ENCODE measurements at regions not wholly inside any gene's neighbourhood (a gene's known extent, or its start where the extent isn't known, plus 50 kb on each side); places are given as distances from the start of the nearest gene placed in this dataset.

GRCh38 chr17:52227926-52228325 is 69.4 kb upstream of the CA10 start:
- intact Hi-C loops (cut with DNase I): no loop called here
- Histone ChIP-seq H3K27me3 (ENCODE audit: control insufficient read depth, insufficient read depth, low read length) (no peaks in the 10 kb centered on the region), H3K9me3 (ENCODE audit: control insufficient read depth in 2 of 3, insufficient read depth in 1 of 3, low read length in 3 of 3) (no peaks in the 10 kb centered on the region), H3K9ac (ENCODE audit: low read length in 3 of 3) (no peak overlapping the region), H3K27ac (ENCODE audit: low read depth in 2 of 2, low read length in 2 of 2) (no peak overlapping the region), H3K4me3 (ENCODE audit: low read length in 3 of 3) (no peak overlapping the region), H3K36me3 (ENCODE audit: control insufficient read depth in 2 of 3, insufficient read depth in 3 of 3, low read length in 3 of 3) (no peaks in the 10 kb centered on the region), H3K4me1 (ENCODE audit: control insufficient read depth in 2 of 3, insufficient read depth in 2 of 3, low read depth in 1 of 3, low read length in 3 of 3) (no peaks in the 10 kb centered on the region)
- FAIRE-seq: no peak
- no peak for DNase-seq
- TF ChIP-seq, protein P1, sequence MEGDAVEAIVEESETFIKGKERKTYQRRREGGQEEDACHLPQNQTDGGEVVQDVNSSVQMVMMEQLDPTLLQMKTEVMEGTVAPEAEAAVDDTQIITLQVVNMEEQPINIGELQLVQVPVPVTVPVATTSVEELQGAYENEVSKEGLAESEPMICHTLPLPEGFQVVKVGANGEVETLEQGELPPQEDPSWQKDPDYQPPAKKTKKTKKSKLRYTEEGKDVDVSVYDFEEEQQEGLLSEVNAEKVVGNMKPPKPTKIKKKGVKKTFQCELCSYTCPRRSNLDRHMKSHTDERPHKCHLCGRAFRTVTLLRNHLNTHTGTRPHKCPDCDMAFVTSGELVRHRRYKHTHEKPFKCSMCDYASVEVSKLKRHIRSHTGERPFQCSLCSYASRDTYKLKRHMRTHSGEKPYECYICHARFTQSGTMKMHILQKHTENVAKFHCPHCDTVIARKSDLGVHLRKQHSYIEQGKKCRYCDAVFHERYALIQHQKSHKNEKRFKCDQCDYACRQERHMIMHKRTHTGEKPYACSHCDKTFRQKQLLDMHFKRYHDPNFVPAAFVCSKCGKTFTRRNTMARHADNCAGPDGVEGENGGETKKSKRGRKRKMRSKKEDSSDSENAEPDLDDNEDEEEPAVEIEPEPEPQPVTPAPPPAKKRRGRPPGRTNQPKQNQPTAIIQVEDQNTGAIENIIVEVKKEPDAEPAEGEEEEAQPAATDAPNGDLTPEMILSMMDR (IDR thresholded peaks at IDR 0.05; ENCODE audit: borderline replicate concordance, extremely low read depth, insufficient read depth): no peak

GRCh38 chr17:52213451-52213850 is 54.9 kb upstream of the CA10 start:
- FAIRE-seq (no peak), DNase-seq (no peak)
- no peaks in the 10 kb centered on the region for H3K36me3 ChIP-seq (ENCODE audit: control insufficient read depth in 2 of 3, insufficient read depth in 3 of 3, low read length in 3 of 3)
- intact Hi-C loops (cut with DNase I): no loop called here
- no peak overlapping the region for H3K27ac ChIP-seq (ENCODE audit: low read depth in 2 of 2, low read length in 2 of 2)
- H3K9ac ChIP-seq (ENCODE audit: low read length in 3 of 3): no peak overlapping the region
- no peaks in the 10 kb centered on the region for H3K4me1 ChIP-seq (ENCODE audit: control insufficient read depth in 2 of 3, insufficient read depth in 2 of 3, low read depth in 1 of 3, low read length in 3 of 3)
- H3K9me3 ChIP-seq (ENCODE audit: control insufficient read depth in 2 of 3, insufficient read depth in 1 of 3, low read length in 3 of 3): no peaks in the 10 kb centered on the region
- no peak overlapping the region for H3K4me3 ChIP-seq (ENCODE audit: low read length in 3 of 3)
- TF ChIP-seq, protein P1 (IDR thresholded peaks at IDR 0.05; ENCODE audit: borderline replicate concordance, extremely low read depth, insufficient read depth): no peak
- H3K27me3 ChIP-seq (ENCODE audit: control insufficient read depth, insufficient read depth, low read length): no peaks in the 10 kb centered on the region

DNA sequence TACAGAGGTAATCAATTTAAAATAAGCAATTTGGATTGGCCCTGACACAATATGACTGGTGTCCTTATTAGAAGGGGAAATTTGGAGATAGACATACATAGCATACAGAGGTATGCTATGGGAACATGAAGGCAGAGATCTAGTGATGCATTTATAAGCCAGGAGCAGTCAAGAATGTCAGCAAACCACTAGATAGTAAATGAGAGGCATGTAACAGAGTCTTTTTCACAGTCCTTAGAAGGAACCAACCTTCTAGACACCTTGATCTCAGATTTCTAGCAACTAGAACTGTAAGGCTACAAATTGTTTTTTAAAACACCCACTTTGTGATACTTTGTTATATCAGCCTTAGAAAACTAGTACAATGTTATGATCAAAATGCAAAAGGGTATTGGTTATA is 54.3 kb upstream of the CA10 start:
- no peak overlapping the region for H3K9ac ChIP-seq (ENCODE audit: low read length in 3 of 3)
- intact Hi-C loops (cut with DNase I): no loop called here
- FAIRE-seq: no peak
- H3K27me3 ChIP-seq (ENCODE audit: control insufficient read depth, insufficient read depth, low read length): no peaks in the 10 kb centered on the region
- no peak for DNase-seq
- TF ChIP-seq, protein P1 (IDR thresholded peaks at IDR 0.05; ENCODE audit: borderline replicate concordance, extremely low read depth, insufficient read depth): no peak
- no peak overlapping the region for H3K27ac ChIP-seq (ENCODE audit: low read depth in 2 of 2, low read length in 2 of 2)
- no peaks in the 10 kb centered on the region for H3K4me1 ChIP-seq (ENCODE audit: control insufficient read depth in 2 of 3, insufficient read depth in 2 of 3, low read depth in 1 of 3, low read length in 3 of 3)
- H3K4me3 ChIP-seq (ENCODE audit: low read length in 3 of 3): no peak overlapping the region
- H3K9me3 ChIP-seq (ENCODE audit: control insufficient read depth in 2 of 3, insufficient read depth in 1 of 3, low read length in 3 of 3): no peaks in the 10 kb centered on the region
- H3K36me3 ChIP-seq (ENCODE audit: control insufficient read depth in 2 of 3, insufficient read depth in 3 of 3, low read length in 3 of 3): no peaks in the 10 kb centered on the region

DNA sequence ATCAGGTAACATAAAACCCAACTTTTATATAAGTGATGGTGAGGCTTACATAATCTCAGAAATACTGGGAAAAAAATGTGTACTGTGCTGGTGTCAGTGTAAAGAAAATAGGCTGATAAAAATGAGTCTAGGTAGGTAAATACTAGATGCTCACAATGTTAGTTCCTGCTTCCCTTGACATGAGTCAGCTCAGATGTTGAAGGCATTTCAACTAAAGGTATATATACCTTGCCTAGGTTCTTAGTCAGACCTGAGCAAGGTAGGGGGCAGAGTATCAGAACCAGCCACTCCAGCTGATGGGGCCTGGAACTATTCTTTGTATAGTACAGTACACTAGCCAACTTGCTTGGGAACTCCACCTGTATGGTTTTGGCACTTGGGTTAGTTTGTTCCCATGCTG is 51.0 kb upstream of the CA10 start:
- FAIRE-seq (no peak), DNase-seq (no peak)
- H3K4me1 ChIP-seq (ENCODE audit: control insufficient read depth in 2 of 3, insufficient read depth in 2 of 3, low read depth in 1 of 3, low read length in 3 of 3): no peaks in the 10 kb centered on the region
- H3K9me3 ChIP-seq (ENCODE audit: control insufficient read depth in 2 of 3, insufficient read depth in 1 of 3, low read length in 3 of 3): no peaks in the 10 kb centered on the region
- TF ChIP-seq, protein P1 (IDR thresholded peaks at IDR 0.05; ENCODE audit: borderline replicate concordance, extremely low read depth, insufficient read depth): no peak
- H3K36me3 ChIP-seq (ENCODE audit: control insufficient read depth in 2 of 3, insufficient read depth in 3 of 3, low read length in 3 of 3): no peaks in the 10 kb centered on the region
- H3K27me3 ChIP-seq (ENCODE audit: control insufficient read depth, insufficient read depth, low read length): no peaks in the 10 kb centered on the region
- H3K4me3 ChIP-seq (ENCODE audit: low read length in 3 of 3): no peak overlapping the region
- no peak overlapping the region for H3K27ac ChIP-seq (ENCODE audit: low read depth in 2 of 2, low read length in 2 of 2)
- intact Hi-C loops (cut with DNase I): no loop called here
- H3K9ac ChIP-seq (ENCODE audit: low read length in 3 of 3): no peak overlapping the region

Data from kidney (tissue), 13 donors.